Tibial nerve (tissue), 4 donors: ENCODE measurements at regions not wholly inside any gene's neighbourhood (a gene's known extent, or its start where the extent isn't known, plus 50 kb on each side); places are given as distances from the start of the nearest gene placed in this dataset.

Experiments used
- DNase-seq, 2 donors: peaks; one replicate each; pipeline ENCODE4 v3.0.0-alpha.2; 2019; ENCODE audit warnings: low spot score in 2 of 2
- H3K27ac ChIP-seq, 4 donors: fragments of 200-600 bp; sonication (generic) in 3 of 4; one replicate each; pipeline ENCODE4 v1.5.1; 2017 to 2019; ENCODE audit warnings: mild to moderate bottlenecking in 1 of 4
- H3K27me3 ChIP-seq, 2 donors: fragments of 200-600 bp; sonication (generic) in 1 of 2; one replicate each; pipeline versions ENCODE4 v1.5.1 to v1.6.0; 2017 to 2019
- H3K36me3 ChIP-seq, 3 donors: fragments of 200-600 bp; sonication (generic); one replicate each; pipeline ENCODE4 v1.5.1; 2018 to 2019
- H3K4me1 ChIP-seq, 4 donors: fragments of 200-600 bp; sonication (generic) in 3 of 4; one replicate each; pipeline ENCODE4 v1.5.1; 2017 to 2019
- H3K4me3 ChIP-seq, 4 donors: fragments of 200-600 bp; sonication (generic) in 3 of 4; one replicate each; pipeline ENCODE4 v1.5.1; 2017 to 2019; ENCODE audit warnings: mild to moderate bottlenecking in 1 of 4, moderate library complexity in 1 of 4
- H3K9me3 ChIP-seq, 4 donors: fragments of 200-600 bp; sonication (generic) in 3 of 4; one replicate each; pipeline ENCODE4 v1.5.1; 2017 to 2019
- CTCF ChIP-seq, 5 experiments: fragments of 200-600 bp in 3 of 5; fragments of 450-650 bp in 2 of 5; sonication (generic) in 3 of 5; IDR thresholded peaks; one replicate each; pipeline ENCODE4 v1.5.1; 2016 to 2019; ENCODE audit warnings: antibody characterized with exemption in 5 of 5, mild to moderate bottlenecking in 3 of 5, moderate library complexity in 2 of 5
- EP300 ChIP-seq, 2 donors: sonication (generic); formaldehyde crosslinking; IDR thresholded peaks; one replicate each; pipeline ENCODE4 v1.6.1; 2017; ENCODE audit warnings: antibody characterized with exemption in 2 of 2, mild to moderate bottlenecking in 1 of 2
- POLR2A ChIP-seq, 2 donors: fragments of 450-650 bp; IDR thresholded peaks; one replicate each; pipeline ENCODE4 v1.6.1; 2017; ENCODE audit warnings: antibody characterized with exemption in 2 of 2, mild to moderate bottlenecking in 2 of 2, moderate library complexity in 2 of 2
- WGBS, 2 donors: methylation state at CpG; one replicate each; pipeline ENCODE4 v1.1.5; 2018; 5-methylcytosine and 5-hydroxymethylcytosine counted together

DNA sequence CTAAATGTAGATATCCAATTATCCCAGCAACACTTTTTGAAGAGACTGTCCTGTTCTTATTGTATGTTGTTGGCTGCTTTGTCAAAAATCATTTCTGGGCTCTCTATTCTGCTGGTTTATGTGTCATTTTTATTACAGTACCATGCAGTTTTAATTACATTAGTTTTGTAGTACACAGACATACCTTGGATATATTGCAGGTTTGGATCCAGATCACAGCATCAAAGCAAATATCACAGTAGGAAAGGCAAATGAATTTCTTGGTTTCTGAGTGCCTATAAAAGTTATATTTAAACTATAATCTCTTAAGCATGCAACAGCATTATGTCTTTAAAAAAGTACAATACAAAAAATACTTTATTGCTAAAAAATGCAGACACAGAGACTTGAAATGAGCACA lies 564.2 kb upstream of the MIR17HG start:
- no peaks in the 10 kb centered on the region for H3K9me3 ChIP-seq
- no peaks in the 10 kb centered on the region for H3K36me3 ChIP-seq
- H3K27me3 ChIP-seq, result no peaks in the 10 kb centered on the region
- no peak for TF ChIP-seq CTCF (IDR thresholded peaks at IDR 0.05)
- no peak for TF ChIP-seq POLR2A (IDR thresholded peaks at IDR 0.05)
- no peak for TF ChIP-seq EP300 (IDR thresholded peaks at IDR 0.05)
- no peak overlapping the region for H3K4me3 ChIP-seq
- no peaks in the 10 kb centered on the region for H3K4me1 ChIP-seq
- no peak for DNase-seq
- no peak overlapping the region for H3K27ac ChIP-seq

- Histone ChIP-seq H3K9me3 (no peaks in the 10 kb centered on the region), H3K4me3 (no peak overlapping the region), H3K27me3 (no peaks in the 10 kb centered on the region), H3K36me3 (no peaks in the 10 kb centered on the region), H3K27ac (no peak overlapping the region), H3K4me1 (no peaks in the 10 kb centered on the region)
- no peak for DNase-seq
- TF ChIP-seq EP300 (IDR thresholded peaks at IDR 0.05) (no peak), CTCF (IDR thresholded peaks at IDR 0.05) (no peak), POLR2A (IDR thresholded peaks at IDR 0.05) (no peak)
Observed at GRCh38 chr13:90787007-90787406, 560.5 kb upstream of the MIR17HG start.

GRCh38 chr13:90792335-90792734 lies 555.2 kb upstream of the MIR17HG start:
- Histone ChIP-seq H3K4me1 (no peaks in the 10 kb centered on the region), H3K9me3 (no peaks in the 10 kb centered on the region), H3K27me3 (no peaks in the 10 kb centered on the region), H3K36me3 (no peaks in the 10 kb centered on the region), H3K27ac (no peak overlapping the region), H3K4me3 (no peak overlapping the region)
- WGBS, 2 donors, result 60 to 78% methylated on average over 1 of the region's 1 CpG
- no peak for TF ChIP-seq EP300 (IDR thresholded peaks at IDR 0.05)
- no peak for TF ChIP-seq CTCF (IDR thresholded peaks at IDR 0.05)
- TF ChIP-seq POLR2A (IDR thresholded peaks at IDR 0.05), result no peak
- no peak for DNase-seq

DNA sequence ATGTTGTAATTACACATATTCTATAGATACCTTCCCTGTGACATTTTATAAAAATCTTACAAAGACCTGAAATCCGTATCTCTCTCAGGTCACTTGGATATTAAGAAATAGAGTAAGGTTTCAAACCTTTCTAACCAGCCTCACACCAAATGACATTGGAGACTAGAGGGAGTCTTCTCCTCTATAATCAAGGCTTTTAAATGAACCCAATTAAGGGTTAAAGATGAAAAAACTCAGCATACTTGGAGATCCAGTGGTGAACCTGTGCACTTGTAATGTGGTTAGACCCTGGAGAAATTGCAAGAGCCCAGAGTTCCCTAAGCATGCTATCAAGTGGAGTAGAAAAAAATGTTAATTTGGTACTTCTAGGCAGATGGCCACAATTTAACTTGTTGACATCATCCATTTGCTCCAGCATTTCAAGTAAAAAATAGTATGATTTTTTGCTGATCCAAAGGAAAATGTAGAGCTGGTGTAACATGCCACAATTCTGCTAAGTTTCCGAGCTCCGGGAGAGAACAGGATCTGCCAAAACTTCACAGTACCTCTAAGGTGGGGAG lies 554.1 kb upstream of the MIR17HG start:
- Histone ChIP-seq H3K36me3 (no peaks in the 10 kb centered on the region), H3K27ac (no peak overlapping the region), H3K4me3 (no peak overlapping the region), H3K4me1 (no peaks in the 10 kb centered on the region), H3K27me3 (no peaks in the 10 kb centered on the region), H3K9me3 (no peaks in the 10 kb centered on the region)
- WGBS, 2 donors, result 80 to 81% methylated on average over 3 of the region's 3 CpGs
- no peak for DNase-seq
- TF ChIP-seq CTCF (IDR thresholded peaks at IDR 0.05) (no peak), EP300 (IDR thresholded peaks at IDR 0.05) (no peak), POLR2A (IDR thresholded peaks at IDR 0.05) (no peak)

GRCh38 chr13:90796474-90796873 lies 551.0 kb upstream of the MIR17HG start:
- Histone ChIP-seq H3K4me1 (no peaks in the 10 kb centered on the region), H3K36me3 (no peaks in the 10 kb centered on the region), H3K4me3 (no peak overlapping the region), H3K27me3 (no peaks in the 10 kb centered on the region), H3K27ac (no peak overlapping the region), H3K9me3 (no peaks in the 10 kb centered on the region)
- DNase-seq, result no peak
- no peak for TF ChIP-seq CTCF (IDR thresholded peaks at IDR 0.05)
- TF ChIP-seq EP300 (IDR thresholded peaks at IDR 0.05), result no peak
- TF ChIP-seq POLR2A (IDR thresholded peaks at IDR 0.05), result no peak
- WGBS, 2 donors, result 91 to 94% methylated on average over 4 of the region's 4 CpGs
